ENCODE measurements at regions not wholly inside any gene's neighbourhood (a gene's known extent, or its start where the extent isn't known, plus 50 kb on each side); places are given as distances from the start of the nearest gene placed in this dataset.

GRCh38 chr2:58645017-58645416, 403.9 kb upstream of the FANCL start:
- no peak for TF ChIP-seq CTCF (IDR thresholded peaks at IDR 0.05; ENCODE audit: low read depth, low read length)
- H3K4me3 ChIP-seq (ENCODE audit: low read depth, low read length) = no peak overlapping the region

GRCh38 chr2:58644451-58644850, 403.3 kb upstream of the FANCL start:
- no peak overlapping the region for H3K4me3 ChIP-seq (ENCODE audit: low read depth, low read length)
- TF ChIP-seq CTCF (IDR thresholded peaks at IDR 0.05; ENCODE audit: low read depth, low read length) = no peak

- no peak overlapping the region for H3K4me3 ChIP-seq (ENCODE audit: low read depth, low read length)
- TF ChIP-seq CTCF (IDR thresholded peaks at IDR 0.05; ENCODE audit: low read depth, low read length) = no peak
These were observed 399.9 kb upstream of the FANCL start for GRCh38 chr2:58641001-58641400.

- TF ChIP-seq CTCF (IDR thresholded peaks at IDR 0.05; ENCODE audit: low read depth, low read length) = no peak
- H3K4me3 ChIP-seq (ENCODE audit: low read depth, low read length) = no peak overlapping the region
These were observed 398.9 kb upstream of the FANCL start for GRCh38 chr2:58640042-58640441.

- no peak overlapping the region for H3K4me3 ChIP-seq (ENCODE audit: low read depth, low read length)
- TF ChIP-seq CTCF (IDR thresholded peaks at IDR 0.05; ENCODE audit: low read depth, low read length) = no peak
These were observed 397.2 kb upstream of the FANCL start for GRCh38 chr2:58638256-58638805.

- H3K4me3 ChIP-seq (ENCODE audit: low read depth, low read length) = no peak overlapping the region
- TF ChIP-seq CTCF (IDR thresholded peaks at IDR 0.05; ENCODE audit: low read depth, low read length) = no peak
These were observed 395.7 kb upstream of the FANCL start for GRCh38 chr2:58636872-58637271.

GRCh38 chr2:58635801-58636375, 394.8 kb upstream of the FANCL start:
- TF ChIP-seq CTCF (IDR thresholded peaks at IDR 0.05; ENCODE audit: low read depth, low read length) = no peak
- no peak overlapping the region for H3K4me3 ChIP-seq (ENCODE audit: low read depth, low read length)

All from WI38 (cell line).